ENCODE measurements at regions not wholly inside any gene's neighbourhood (a gene's known extent, or its start where the extent isn't known, plus 50 kb on each side); places are given as distances from the start of the nearest gene placed in this dataset.

- no peak for ATAC-seq
- no peaks in the 10 kb centered on the region for H3K27me3 ChIP-seq (ENCODE audit: control insufficient read depth, insufficient read depth, low read length)
- WGBS (ENCODE audit: insufficient coverage) = 80% methylated on average over 9 of the region's 10 CpGs
- H3K36me3 Mint-ChIP-seq = no peaks in the 10 kb centered on the region
- H3K4me3 ChIP-seq (ENCODE audit: low read length) = no peak overlapping the region
- intact Hi-C loops (cut with micrococcal nuclease) = no loop called here
- no peaks in the 10 kb centered on the region for H3K9me3 Mint-ChIP-seq
- H3K27me3 Mint-ChIP-seq (ENCODE audit: low read depth in 2 of 2) = peaks cover 0 to 6% of the 10 kb centered on the region in 2 donors
- no peak for TF ChIP-seq CTCF (IDR thresholded peaks at IDR 0.05)
- no peak overlapping the region for H3K4me3 Mint-ChIP-seq
- no peaks in the 10 kb centered on the region for H3K4me1 ChIP-seq (ENCODE audit: control insufficient read depth, insufficient read depth, low read length)
- no peak overlapping the region for H3K27ac ChIP-seq (ENCODE audit: low read length)
- no peaks in the 10 kb centered on the region for H3K4me1 Mint-ChIP-seq
- no peaks in the 10 kb centered on the region for H3K36me3 ChIP-seq (ENCODE audit: control insufficient read depth, insufficient read depth, low read length)
- H3K27ac Mint-ChIP-seq = no peak overlapping the region
- no peak for DNase-seq
- no peaks in the 10 kb centered on the region for H3K9me3 ChIP-seq (ENCODE audit: control insufficient read depth, insufficient read depth, low read length)
Observed at GRCh38 chr16:75861311-75862097, 135.2 kb upstream of the CPHXL start.

GRCh38 chr16:75862098-75862386 lies 135.8 kb upstream of the CPHXL start:
- Mint-ChIP-seq H3K27ac (no peak overlapping the region), H3K9me3 (no peaks in the 10 kb centered on the region), H3K36me3 (no peaks in the 10 kb centered on the region), H3K4me1 (no peaks in the 10 kb centered on the region), H3K27me3 (ENCODE audit: low read depth in 2 of 2) (peaks cover 0 to 6% of the 10 kb centered on the region in 2 donors), H3K4me3 (no peak overlapping the region)
- Histone ChIP-seq H3K27me3 (ENCODE audit: control insufficient read depth, insufficient read depth, low read length) (no peaks in the 10 kb centered on the region), H3K4me1 (ENCODE audit: control insufficient read depth, insufficient read depth, low read length) (no peaks in the 10 kb centered on the region), H3K9me3 (ENCODE audit: control insufficient read depth, insufficient read depth, low read length) (no peaks in the 10 kb centered on the region), H3K27ac (ENCODE audit: low read length) (no peak overlapping the region), H3K4me3 (ENCODE audit: low read length) (no peak overlapping the region), H3K36me3 (ENCODE audit: control insufficient read depth, insufficient read depth, low read length) (no peaks in the 10 kb centered on the region)
- no peak for TF ChIP-seq CTCF (IDR thresholded peaks at IDR 0.05)
- ATAC-seq = no peak
- 83% methylated on average over 3 of the region's 8 CpGs for WGBS (ENCODE audit: insufficient coverage)
- no peak for DNase-seq
- intact Hi-C loops (cut with micrococcal nuclease) = no loop called here

GRCh38 chr16:75864243-75864642 lies 138.0 kb upstream of the CPHXL start:
- Mint-ChIP-seq H3K4me3 (no peak overlapping the region), H3K27me3 (ENCODE audit: low read depth in 2 of 2) (no peaks in the 10 kb centered on the region), H3K4me1 (no peaks in the 10 kb centered on the region), H3K36me3 (no peaks in the 10 kb centered on the region), H3K9me3 (peaks cover 0 to 2% of the 10 kb centered on the region in 2 donors), H3K27ac (no peak overlapping the region)
- no peaks in the 10 kb centered on the region for H3K36me3 ChIP-seq (ENCODE audit: control insufficient read depth, insufficient read depth, low read length)
- no peaks in the 10 kb centered on the region for H3K4me1 ChIP-seq (ENCODE audit: control insufficient read depth, insufficient read depth, low read length)
- ATAC-seq (no peak), DNase-seq (no peak)
- H3K27ac ChIP-seq (ENCODE audit: low read length) = no peak overlapping the region
- WGBS (ENCODE audit: insufficient coverage) = no CpG with 5 or more reads among the region's 1 CpG
- no peak overlapping the region for H3K4me3 ChIP-seq (ENCODE audit: low read length)
- TF ChIP-seq CTCF (IDR thresholded peaks at IDR 0.05) = no peak
- intact Hi-C loops (cut with micrococcal nuclease) = no loop called here
- H3K9me3 ChIP-seq (ENCODE audit: control insufficient read depth, insufficient read depth, low read length) = no peaks in the 10 kb centered on the region
- H3K27me3 ChIP-seq (ENCODE audit: control insufficient read depth, insufficient read depth, low read length) = no peaks in the 10 kb centered on the region

GRCh38 chr16:75865736-75866135 lies 139.4 kb upstream of the CPHXL start:
- ATAC-seq (no peak), DNase-seq (no peak)
- Mint-ChIP-seq H3K4me3 (no peak overlapping the region), H3K9me3 (peaks cover 0 to 5% of the 10 kb centered on the region in 2 donors), H3K27ac (no peak overlapping the region), H3K27me3 (ENCODE audit: low read depth in 2 of 2) (no peaks in the 10 kb centered on the region), H3K4me1 (no peaks in the 10 kb centered on the region), H3K36me3 (no peaks in the 10 kb centered on the region)
- Histone ChIP-seq H3K27me3 (ENCODE audit: control insufficient read depth, insufficient read depth, low read length) (no peaks in the 10 kb centered on the region), H3K4me1 (ENCODE audit: control insufficient read depth, insufficient read depth, low read length) (no peaks in the 10 kb centered on the region), H3K9me3 (ENCODE audit: control insufficient read depth, insufficient read depth, low read length) (no peaks in the 10 kb centered on the region), H3K4me3 (ENCODE audit: low read length) (no peak overlapping the region), H3K27ac (ENCODE audit: low read length) (no peak overlapping the region), H3K36me3 (ENCODE audit: control insufficient read depth, insufficient read depth, low read length) (no peaks in the 10 kb centered on the region)
- TF ChIP-seq CTCF (IDR thresholded peaks at IDR 0.05) = no peak
- WGBS (ENCODE audit: insufficient coverage) = 100% methylated on average over 1 of the region's 3 CpGs
- intact Hi-C loops (cut with micrococcal nuclease) = no loop called here

Measured in natural killer cell (primary cell).